GM19023 (cell line): ENCODE measurements at regions not wholly inside any gene's neighbourhood (a gene's known extent, or its start where the extent isn't known, plus 50 kb on each side); places are given as distances from the start of the nearest gene placed in this dataset.

ENCODE experiments used
- ATAC-seq: cut with Tn5 transposase; IDR thresholded peaks from one replicate; pipeline ENCODE4 v1.9.1; 2021; ENCODE audit warnings: mild to moderate bottlenecking, moderate library complexity; ENCODE audit not compliant: unreplicated experiment

- ATAC-seq, result no peak
Observed at GRCh38 chr13:79090552-79091124, 315.4 kb downstream of the RBM26 start.

DNA sequence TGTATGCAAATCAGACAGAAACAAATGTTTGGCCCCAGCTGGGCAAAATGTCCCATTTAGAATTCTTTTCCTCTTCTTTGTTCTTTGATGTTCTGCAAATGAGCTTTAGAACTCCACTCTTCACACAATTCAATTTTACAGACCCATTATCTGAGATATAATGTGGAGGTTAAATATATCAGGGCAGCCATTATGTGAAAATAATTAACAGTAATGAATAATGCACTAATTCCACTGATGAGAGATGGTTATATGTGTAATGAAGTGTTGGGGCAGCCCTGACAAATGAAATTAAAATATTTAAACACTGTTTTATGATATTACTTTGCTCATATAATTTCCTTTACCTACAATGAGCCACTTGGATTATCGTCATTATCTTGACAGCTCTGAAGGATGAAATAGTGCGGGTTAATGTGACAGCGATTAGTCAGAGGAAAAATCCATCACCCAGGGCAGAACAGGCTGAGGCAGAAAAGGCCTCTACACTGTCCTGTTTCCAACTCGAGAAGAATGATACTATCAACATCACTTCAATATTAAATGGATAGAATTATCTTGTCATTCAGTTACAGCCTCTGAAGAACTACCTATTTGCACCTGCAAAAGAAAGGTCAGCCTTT is 321.1 kb downstream of the RBM26 start:
- no peak for ATAC-seq

GRCh38 chr13:79081942-79082341 is 324.1 kb downstream of the RBM26 start:
- ATAC-seq, result no peak

- ATAC-seq, result no peak
Observed at GRCh38 chr13:79079351-79079839, 326.7 kb downstream of the RBM26 start.

DNA sequence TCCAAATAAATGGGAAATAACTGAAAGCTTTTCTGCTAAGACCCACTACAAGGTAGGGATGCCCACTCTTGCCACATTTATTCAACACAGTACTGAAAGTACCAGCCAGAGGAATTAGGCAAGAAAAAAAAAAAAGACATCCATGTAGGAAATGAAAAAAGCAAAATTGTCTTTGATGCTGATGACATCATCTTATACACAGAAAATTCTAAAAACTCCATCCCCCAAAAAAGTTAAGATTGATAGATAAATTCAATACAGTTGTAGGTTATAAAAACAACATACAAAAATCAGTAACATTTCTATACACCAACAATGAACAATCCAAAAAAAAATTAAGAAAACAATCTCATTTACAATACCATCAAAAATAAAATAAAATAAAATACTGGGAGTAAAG is 330.4 kb downstream of the RBM26 start:
- no peak for ATAC-seq

DNA sequence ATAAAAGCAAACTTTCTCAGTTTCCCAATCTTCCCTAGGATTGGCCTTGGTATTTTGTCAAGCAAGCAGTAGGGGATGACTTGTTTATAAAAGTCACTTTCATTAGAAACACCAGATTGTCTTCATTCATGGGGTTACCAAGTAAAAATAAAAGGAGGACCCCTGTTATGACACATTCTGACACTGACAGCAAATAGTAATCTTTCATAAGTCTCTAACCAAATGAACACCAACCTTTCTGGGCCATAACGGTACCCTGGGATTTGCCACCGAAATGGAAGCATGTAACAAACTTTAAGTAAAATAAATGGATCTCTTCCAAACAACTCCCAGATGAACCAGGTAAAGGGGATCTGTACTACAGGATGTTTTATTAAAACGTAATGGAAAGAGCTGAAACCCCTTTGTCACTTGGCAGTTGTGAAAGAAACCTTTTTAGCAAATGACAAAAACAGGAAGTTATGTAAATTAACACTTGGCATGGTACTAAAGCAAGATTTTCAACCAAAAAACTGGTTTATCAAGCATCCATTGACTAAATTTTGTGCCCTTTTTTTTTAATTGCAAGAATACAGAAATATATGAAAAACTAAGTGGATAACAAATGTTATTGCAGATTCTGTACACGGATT is 335.6 kb downstream of the RBM26 start:
- ATAC-seq, result no peak

- no peak for ATAC-seq
Observed at GRCh38 chr13:79062291-79062690, 343.8 kb downstream of the RBM26 start.

DNA sequence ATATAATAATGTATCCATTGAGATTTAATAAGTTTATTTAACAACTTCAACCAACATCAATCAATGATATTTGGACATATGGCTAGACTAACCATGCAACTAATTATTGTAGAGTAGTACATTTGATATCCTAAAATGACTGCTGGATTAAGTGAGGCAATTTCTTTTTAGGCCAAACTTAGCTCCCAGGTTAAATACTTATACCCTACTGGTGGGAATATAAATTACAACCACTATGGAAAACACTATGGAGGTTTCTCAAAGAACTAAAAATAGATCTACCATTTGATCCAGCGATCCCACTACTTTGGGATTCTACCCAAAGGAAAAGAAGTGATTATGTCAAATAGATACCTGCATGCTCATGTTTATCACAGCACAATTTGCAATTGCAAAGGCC is 345.8 kb downstream of the RBM26 start:
- no peak for ATAC-seq

GRCh38 chr13:79056706-79057105 is 349.3 kb downstream of the RBM26 start:
- no peak for ATAC-seq

GRCh38 chr13:79051472-79051871 is 354.6 kb downstream of the RBM26 start:
- ATAC-seq, result no peak

DNA sequence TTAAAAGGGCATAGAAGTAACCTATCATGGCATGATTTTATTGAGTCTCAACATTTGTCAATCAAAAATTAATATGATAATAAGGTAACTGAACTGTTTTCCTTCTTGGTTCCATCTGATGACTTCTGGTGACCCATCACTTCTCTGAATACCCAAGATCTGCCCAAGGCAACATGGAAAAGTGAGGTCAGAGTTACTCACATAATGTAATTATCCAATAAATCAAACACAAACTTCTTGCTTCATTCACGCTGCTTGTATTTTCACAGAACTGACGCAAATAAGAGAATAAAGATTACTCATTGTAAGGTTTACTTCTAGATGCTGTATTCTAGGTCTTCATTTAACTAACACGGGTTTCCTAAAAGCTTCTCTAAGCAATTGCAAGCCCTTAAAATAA is 361.6 kb downstream of the RBM26 start:
- ATAC-seq, result no peak

GRCh38 chr13:79043208-79043607 is 362.8 kb downstream of the RBM26 start:
- ATAC-seq, result no peak

- no peak for ATAC-seq
Observed at GRCh38 chr13:79037197-79037596, 368.9 kb downstream of the RBM26 start.

DNA sequence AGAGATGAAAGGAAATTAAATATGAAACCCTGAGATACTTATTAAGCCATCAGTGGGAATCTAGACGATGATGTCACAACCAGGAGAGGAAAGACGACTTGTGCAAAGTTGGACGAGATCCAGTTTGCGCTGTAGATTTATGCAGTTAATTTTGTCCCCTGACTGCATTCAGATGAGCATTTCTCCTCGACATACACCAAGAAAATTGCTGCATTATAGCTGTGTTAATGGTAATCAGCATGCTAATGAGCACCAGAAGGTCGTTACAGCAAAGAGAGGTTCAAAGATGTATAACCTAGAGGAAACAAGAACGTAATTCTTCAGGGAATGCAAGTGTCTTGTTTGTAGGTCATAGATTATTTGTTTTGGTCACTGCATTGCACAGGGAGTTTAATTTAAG is 371.7 kb downstream of the RBM26 start:
- no peak for ATAC-seq

- ATAC-seq, result no peak
Observed at GRCh38 chr13:79030513-79030912, 371.6 kb upstream of the OBI1 start.

DNA sequence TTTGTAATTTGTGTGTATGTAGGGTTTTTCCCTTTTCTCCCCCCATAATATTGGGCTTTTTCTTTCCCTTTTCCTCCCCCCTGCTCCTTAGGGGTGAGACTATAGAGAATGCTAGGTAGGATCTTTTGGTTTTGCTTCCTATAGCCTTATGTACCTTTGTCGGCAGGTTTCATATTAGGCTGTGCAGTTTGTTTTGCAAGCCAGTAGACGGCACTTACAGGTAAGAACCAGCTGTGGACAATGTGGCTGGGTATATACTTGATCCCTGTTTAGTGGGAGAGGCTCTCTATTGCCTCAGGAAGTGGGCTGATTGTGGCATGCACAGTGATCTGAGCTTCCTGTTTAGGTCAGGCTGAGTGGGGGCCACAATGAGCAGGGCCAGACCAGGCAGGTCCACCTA is 359.2 kb upstream of the OBI1 start:
- ATAC-seq, result no peak

DNA sequence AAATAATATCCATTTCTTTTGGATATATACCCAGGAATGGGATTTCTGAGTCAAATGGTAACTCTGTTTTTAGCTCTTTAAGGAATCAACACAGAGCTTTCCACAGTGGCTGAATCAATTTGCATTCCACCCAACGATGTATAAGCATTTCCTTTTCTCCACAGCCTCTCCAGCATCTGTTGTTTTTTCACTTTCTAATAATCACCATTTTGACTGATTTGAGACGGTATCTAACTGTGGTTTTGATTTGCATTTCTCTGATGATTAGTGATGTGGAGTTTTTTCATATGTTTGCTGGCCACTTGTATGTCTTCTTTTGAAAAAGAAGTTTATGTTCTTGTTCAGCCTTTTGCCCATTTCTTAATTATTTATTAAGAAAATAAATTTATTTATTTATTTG is 352.2 kb upstream of the OBI1 start:
- no peak for ATAC-seq

DNA sequence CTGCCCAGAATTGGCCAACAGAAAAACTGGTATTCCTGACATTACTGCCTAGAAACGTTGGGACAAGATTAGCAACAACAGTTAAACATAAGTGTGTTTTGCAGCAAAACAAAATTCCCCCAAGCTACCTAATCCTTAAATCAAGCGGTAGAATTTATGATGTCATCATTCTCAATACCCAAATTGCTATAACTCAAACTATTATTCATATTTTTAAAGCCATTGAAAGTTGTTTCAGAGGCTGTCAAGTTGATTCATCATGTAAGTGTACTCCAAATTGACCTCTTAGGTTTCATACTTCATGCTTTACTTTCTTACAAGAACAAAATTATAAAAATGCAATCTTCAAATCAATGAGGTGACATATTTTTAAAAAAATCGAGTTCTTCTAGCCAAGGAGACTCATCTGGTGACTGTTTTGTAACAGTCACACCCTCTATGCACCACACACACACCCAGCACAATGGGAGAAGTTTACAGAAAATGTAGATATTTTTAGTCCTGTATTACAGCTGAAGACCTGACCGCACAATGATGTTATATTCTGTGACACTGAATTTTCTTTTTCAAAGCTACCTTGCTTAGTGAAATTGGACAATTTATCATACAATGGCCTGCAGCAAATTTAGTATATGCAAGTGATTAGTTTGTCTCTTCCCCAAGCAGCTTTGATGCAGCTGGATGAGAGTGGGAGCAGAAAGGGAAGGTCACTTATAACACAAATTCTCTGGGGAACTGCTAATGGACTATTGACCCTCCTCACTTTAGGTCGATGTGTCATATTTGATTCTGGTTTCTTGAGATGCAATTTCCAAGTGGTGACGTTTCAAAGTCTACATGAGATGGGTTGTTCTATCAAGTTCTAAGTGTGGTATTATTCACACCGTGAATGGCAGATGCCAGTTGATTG is 345.3 kb upstream of the OBI1 start:
- ATAC-seq, result no peak

GRCh38 chr13:78999494-78999893 is 340.5 kb upstream of the OBI1 start:
- no peak for ATAC-seq

- ATAC-seq, result no peak
Observed at GRCh38 chr13:78998630-78999315, 339.8 kb upstream of the OBI1 start.
